GM04503 (cell line): ENCODE measurements at regions not wholly inside any gene's neighbourhood (a gene's known extent, or its start where the extent isn't known, plus 50 kb on each side); places are given as distances from the start of the nearest gene placed in this dataset.

ENCODE experiments used
- DNase-seq: peaks from one replicate; pipeline ENCODE4 v3.0.0-alpha.2; 2012; ENCODE audit warnings: low read depth

DNA sequence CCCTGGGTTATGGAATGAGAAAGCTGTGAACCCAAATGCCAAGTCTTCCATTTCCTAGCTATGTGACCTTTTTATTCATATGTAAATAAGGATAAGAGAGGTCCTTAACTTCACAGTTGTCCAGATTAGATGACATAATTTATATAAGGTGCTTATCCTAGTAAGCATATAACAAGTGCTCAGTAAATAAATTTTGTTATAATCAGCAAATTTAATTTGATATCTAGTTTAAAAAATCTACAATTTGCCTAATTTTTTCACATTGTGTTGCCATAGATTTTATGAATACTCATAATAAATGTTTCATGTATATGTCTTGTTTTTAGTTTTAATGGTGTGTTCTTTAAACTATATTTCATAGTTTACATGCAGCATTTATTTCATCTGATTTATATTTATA lies 130.4 kb upstream of the SPRY1 start:
- no peak for DNase-seq

- DNase-seq = no peak
Measured at GRCh38 chr4:123278755-123279154, 117.8 kb upstream of the SPRY1 start.

DNA sequence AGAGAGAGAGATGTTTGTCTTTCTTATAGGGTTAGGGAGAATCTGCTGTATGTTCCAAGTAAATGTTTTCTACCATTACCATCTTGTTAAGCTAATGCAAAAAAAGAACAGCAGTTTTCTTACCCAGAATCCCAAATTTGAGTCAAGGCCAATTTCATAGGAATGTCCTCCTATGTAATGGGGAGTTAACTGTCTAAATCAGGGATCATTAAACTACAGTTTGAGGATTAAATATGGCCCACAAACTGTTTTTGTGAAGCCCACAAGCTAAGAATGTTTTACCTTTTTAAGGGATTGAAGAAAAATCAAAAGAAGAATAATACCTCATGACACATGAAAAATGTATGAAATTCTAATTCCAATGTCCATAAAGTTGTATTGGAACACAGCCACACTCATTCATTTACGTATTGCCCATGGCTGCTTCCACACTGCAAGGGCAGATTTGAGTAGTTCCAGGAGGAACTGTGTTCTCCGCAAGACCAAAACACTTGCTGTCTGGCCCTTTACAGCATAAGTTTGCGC lies 113.2 kb upstream of the SPRY1 start:
- DNase-seq = no peak

DNA sequence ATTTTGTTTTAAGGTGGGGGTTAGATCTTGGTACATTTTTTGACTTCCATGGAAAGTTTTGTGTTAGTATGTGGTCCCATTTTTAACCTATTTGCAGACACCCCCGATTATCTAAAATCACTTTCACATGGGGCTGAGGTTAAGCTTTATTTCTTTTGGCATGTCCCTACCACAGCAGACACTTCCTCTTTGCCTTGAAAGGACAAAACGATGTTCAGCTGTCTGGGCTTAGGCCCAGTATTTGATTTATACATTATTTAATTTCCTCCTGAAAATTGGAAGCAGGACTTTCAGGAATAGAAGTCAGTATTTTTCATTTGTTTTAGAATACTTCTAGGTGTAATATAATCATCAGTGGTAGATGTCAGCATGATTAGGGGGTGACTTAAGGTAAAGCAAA lies 112.4 kb upstream of the SPRY1 start:
- DNase-seq = no peak

GRCh38 chr4:123286903-123287466 lies 109.6 kb upstream of the SPRY1 start:
- no peak for DNase-seq

- DNase-seq = no peak
Measured at GRCh38 chr4:123288309-123289025, 108.1 kb upstream of the SPRY1 start.

DNA sequence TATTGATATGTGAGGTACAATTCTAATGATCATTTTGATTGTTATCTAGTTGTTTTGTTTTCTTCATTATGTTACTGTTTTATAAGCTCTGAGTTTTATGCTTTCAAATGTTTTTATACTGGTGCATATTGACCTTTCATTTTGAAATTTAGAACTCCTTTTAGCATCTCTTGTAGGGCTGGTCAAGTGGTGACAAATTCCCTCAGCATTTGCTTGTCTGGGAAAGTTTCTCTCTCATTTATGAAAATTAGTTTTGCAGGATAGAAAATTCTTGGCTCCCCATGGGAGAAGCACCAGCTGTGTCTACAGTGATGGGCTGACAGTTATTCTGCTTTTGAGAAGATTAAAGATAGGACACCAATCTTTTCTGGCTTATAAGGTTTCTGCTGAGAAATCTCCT lies 105.3 kb upstream of the SPRY1 start:
- no peak for DNase-seq

GRCh38 chr4:123297836-123298235 lies 98.8 kb upstream of the SPRY1 start:
- DNase-seq = no peak

DNA sequence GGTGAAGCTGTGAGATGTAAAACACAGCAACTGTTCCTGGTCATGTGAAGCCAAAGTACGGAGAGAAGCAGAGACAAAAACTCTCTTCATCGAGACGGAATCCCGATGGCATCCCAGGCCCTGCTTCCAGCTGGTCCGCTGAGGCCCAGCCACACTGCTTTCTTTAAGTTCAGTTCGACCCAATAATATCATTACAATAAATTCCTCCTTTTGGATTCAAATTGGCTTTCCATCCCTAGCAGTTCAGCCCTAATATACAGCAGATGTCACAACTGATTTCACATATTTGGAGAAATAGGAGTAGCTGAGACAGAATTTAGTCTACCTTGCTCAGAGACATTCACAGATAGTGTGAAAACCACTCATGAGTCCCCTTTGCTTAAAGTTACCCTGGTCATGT lies 98.3 kb upstream of the SPRY1 start:
- DNase-seq = no peak

DNA sequence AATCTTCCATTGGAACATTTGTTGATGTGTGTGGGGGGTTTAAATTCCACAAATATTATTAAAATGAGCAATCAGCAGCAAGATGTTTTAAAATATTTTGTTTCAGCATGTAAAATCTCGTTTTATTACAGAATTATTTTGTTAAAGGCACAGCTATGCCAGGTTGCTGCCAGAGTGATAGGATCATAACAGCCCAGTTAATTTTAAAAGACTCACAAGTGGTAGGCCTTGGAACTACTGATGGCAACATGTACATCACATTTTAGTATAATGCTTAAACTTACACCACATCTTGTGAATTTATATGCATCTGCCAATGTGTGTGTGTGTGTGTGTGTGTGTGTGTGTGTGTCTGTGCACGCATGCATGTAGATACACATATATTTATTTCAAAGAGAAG lies 97.8 kb upstream of the SPRY1 start:
- DNase-seq = no peak

- peak; percentile 63 for DNase-seq
Measured at GRCh38 chr4:123299212-123299691, 97.3 kb upstream of the SPRY1 start.

DNA sequence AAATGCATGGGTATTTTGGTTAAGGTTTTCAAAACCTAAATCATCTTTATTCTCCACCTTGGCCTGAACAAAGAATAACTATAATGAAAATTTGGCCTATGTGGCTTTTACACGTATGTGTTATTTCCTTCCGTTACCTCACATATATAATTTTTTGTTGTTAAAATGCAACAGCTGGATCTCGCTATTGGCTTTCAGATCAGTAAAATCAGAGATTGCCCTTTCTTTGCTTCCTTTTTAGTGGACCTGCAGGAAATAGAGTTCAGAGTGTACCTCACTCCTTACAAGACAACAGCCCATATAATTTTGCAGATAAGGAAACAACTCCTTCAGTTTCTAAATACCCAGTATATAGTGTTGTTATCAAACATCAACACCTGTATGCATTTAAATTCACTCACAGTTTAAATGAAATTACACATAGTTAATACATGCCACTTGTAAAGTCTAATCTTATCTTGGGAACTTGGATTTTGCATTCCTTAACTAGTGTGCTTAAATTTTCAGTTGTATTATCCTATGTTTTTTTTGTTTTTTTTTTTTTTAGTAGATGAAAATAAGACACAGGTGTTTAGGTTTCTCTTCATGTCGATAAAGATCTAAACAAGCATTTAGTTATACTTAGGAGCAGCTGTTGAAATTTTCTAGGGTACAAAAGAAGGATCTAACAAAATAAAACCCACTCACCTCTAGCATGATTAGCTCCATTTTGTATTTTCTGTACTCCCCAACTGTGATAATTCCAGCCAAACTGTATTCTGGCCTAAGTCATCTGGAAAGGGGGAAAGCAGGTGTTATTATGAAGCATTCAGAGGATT lies 96.2 kb upstream of the SPRY1 start:
- DNase-seq = no peak

GRCh38 chr4:123301923-123302322 lies 94.7 kb upstream of the SPRY1 start:
- no peak for DNase-seq

- DNase-seq = no peak
Measured at GRCh38 chr4:123304151-123304964, 92.2 kb upstream of the SPRY1 start.

- DNase-seq = no peak
Measured at GRCh38 chr4:123305736-123306135, 90.9 kb upstream of the SPRY1 start.

DNA sequence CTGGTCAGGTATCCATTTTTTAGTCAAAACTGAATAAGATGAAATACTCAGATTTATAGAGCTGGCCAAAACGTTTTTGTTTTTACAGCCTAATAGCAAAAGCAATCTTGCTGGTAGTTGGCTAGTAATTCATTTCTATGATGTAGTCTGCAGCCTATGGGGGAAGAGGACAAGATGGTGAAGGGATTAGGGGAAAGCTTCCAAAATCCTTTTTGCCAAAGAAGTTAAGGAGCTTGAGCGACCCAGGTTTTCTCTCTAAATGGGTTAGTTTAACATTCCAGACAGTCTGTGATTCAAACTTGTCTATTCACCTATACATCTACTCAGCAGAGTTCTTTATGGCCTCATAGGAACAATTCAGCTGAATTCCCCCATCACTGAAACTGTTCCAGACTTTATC lies 89.8 kb upstream of the SPRY1 start:
- DNase-seq = no peak

DNA sequence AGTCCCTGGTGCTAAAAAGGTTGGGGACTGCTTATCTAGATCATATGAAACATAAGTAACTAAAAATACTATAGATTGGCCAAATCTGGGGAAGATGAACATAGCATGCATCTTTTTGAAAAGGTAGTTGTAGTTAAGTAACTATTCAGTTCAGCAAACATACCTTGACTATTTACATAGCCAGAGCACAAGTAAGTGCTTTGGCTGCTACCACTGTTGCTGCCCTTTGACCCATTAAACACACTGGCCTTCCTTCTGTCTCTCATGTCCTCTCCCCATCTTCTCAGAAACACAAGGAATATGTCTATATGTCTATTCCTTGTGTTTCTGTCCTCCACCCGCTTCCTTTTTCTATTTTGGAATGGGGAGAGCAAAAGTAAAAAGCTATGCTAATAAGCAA lies 87.9 kb upstream of the SPRY1 start:
- no peak for DNase-seq

- no peak for DNase-seq
Measured at GRCh38 chr4:123312116-123312515, 84.5 kb upstream of the SPRY1 start.

DNA sequence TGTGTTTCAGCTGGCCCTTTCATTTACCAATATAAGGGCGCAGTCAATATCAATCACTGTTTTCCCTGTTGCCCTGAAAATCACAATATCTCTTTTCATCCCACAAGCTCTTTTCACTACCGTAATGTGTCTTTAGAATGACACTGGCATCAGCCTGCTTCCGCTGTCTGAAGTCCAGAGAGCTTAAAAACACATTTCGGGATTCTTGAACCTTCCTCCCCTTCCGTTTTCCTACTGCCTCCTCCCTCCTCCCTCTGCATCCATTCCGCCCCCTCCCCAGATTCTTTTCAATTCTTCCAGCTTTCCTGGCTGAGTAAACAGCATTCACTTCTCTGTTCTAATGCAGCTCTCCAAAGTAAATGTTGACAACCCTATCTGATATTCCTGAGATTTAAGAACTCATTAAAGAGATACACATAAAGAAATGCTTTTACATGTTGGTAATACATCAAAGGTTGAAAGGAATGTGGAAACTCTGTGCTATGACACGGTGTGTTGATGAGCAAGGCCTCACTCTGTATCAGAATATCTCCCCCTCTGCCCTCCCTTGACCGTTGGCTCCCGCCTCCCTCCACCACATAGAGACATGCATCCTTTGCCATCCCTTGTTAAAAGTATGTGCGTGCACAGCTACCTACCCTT lies 83.5 kb upstream of the SPRY1 start:
- no peak for DNase-seq

GRCh38 chr4:123315617-123316016 lies 81.0 kb upstream of the SPRY1 start:
- no peak for DNase-seq

- no peak for DNase-seq
Measured at GRCh38 chr4:123317211-123317610, 79.4 kb upstream of the SPRY1 start.

- no peak for DNase-seq
Measured at GRCh38 chr4:123319639-123320038, 77.0 kb upstream of the SPRY1 start.
